HepG2 (cell line): ENCODE measurements at regions not wholly inside any gene's neighbourhood (a gene's known extent, or its start where the extent isn't known, plus 50 kb on each side); places are given as distances from the start of the nearest gene placed in this dataset.

Experiments
- AGO2 ChIP-seq: fragments of 200-400 bp; formaldehyde crosslinking; optimal IDR thresholded peaks from 2 replicates; pipeline ENCODE3; 2017; ENCODE audit warnings: mild to moderate bottlenecking, low read depth, low read length, moderate library complexity
- ARID4A ChIP-seq: sonication (generic); formaldehyde crosslinking; IDR thresholded peaks from 2 replicates; pipeline ENCODE4 v1.5.0; 2020; ENCODE audit warnings: mild to moderate bottlenecking, missing genetic modification reagents, borderline replicate concordance
- CREM ChIP-seq, 2 experiments: sonication (generic) in 1 of 2; formaldehyde crosslinking in 1 of 2; IDR thresholded peaks; 2 replicates each; pipeline versions ENCODE4 v1.4.0 to v1.6.1; 2016 to 2020; ENCODE audit warnings: antibody characterized with exemption in 1 of 2, mild to moderate bottlenecking in 1 of 2, missing genetic modification reagents in 1 of 2
- CTCF ChIP-seq: sonication (generic); formaldehyde crosslinking; IDR thresholded peaks from 2 replicates; pipeline ENCODE4 v1.5.0; 2020; ENCODE audit warnings: mild to moderate bottlenecking, missing genetic modification reagents, moderate library complexity
- E2F2 ChIP-seq: sonication (generic); formaldehyde crosslinking; IDR thresholded peaks from 2 replicates; pipeline ENCODE4 v1.4.0; 2020; ENCODE audit warnings: missing genetic modification reagents, borderline replicate concordance
- GATA4 ChIP-seq: sonication (generic); IDR thresholded peaks from 2 replicates; pipeline ENCODE4 v1.6.1; 2016; ENCODE audit warnings: antibody characterized with exemption, low read depth, borderline replicate concordance
- HMGA1 ChIP-seq: sonication (generic); formaldehyde crosslinking; conservative IDR thresholded peaks from 2 replicates; pipeline ENCODE4 v1.4.0; 2020; ENCODE audit warnings: missing genetic modification reagents
- KAT2B ChIP-seq: fragments of 150-350 bp; IDR thresholded peaks from 2 replicates; pipeline ENCODE4 v1.6.1; 2014; ENCODE audit warnings: low read depth, low read length, borderline replicate concordance
- KLF11 ChIP-seq: IDR thresholded peaks from 2 replicates; pipeline ENCODE4 v1.6.1; 2016; ENCODE audit warnings: missing compliant biosample characterization
- KLF6 ChIP-seq: IDR thresholded peaks from 2 replicates; pipeline ENCODE4 v1.8.0; 2016; ENCODE audit warnings: missing biosample characterization, missing genetic modification reagents
- MEIS1 ChIP-seq: sonication (generic); formaldehyde crosslinking; IDR thresholded peaks from 2 replicates; pipeline ENCODE4 v1.9.0; 2021; ENCODE audit warnings: mild to moderate bottlenecking, missing genetic modification reagents, moderate library complexity, borderline replicate concordance
- NONO ChIP-seq, 2 experiments: fragments of 450-650 bp in 1 of 2; sonication (generic) in 1 of 2; formaldehyde crosslinking in 1 of 2; IDR thresholded peaks in 1 of 2; conservative IDR thresholded peaks in 1 of 2; 2 replicates each; pipeline versions ENCODE4 v1.6.1 to v1.8.0; 2017 to 2022; ENCODE audit warnings: mild to moderate bottlenecking in 1 of 2, missing genetic modification reagents in 1 of 2, moderate library complexity in 1 of 2
- POLR2A ChIP-seq, 2 experiments: IDR thresholded peaks; 2 replicates each; pipeline ENCODE4 v1.6.1; 2011; ENCODE audit warnings: low read depth in 2 of 2, low read length in 2 of 2, mild to moderate bottlenecking in 1 of 2, moderate library complexity in 1 of 2; ENCODE audit not compliant: insufficient read depth in 1 of 2
- XRCC5 ChIP-seq: fragments of 200-400 bp; formaldehyde crosslinking; optimal IDR thresholded peaks from 2 replicates; pipeline ENCODE3; 2017; ENCODE audit warnings: mild to moderate bottlenecking, low read length
- ZBTB39 ChIP-seq: sonication (generic); formaldehyde crosslinking; IDR thresholded peaks from 2 replicates; pipeline ENCODE4 v1.5.0; 2020; ENCODE audit warnings: missing genetic modification reagents
- ZBTB7A ChIP-seq: sonication (generic); formaldehyde crosslinking; IDR thresholded peaks from 2 replicates; pipeline ENCODE4 v1.8.0; 2022; ENCODE audit warnings: mild to moderate bottlenecking, missing genetic modification reagents
- ZNF260 ChIP-seq: sonication (generic); formaldehyde crosslinking; IDR thresholded peaks from 2 replicates; pipeline ENCODE4 v1.4.0; 2020; ENCODE audit warnings: missing genetic modification reagents, low read depth, mild to moderate bottlenecking, borderline replicate concordance
- ZNF652 ChIP-seq: IDR thresholded peaks from 2 replicates; pipeline ENCODE4 v1.6.1; 2016; ENCODE audit warnings: low read depth, borderline replicate concordance
- ZNF660 ChIP-seq: sonication (generic); formaldehyde crosslinking; IDR thresholded peaks from 2 replicates; pipeline ENCODE4 v1.5.1; 2020; ENCODE audit warnings: mild to moderate bottlenecking, low read depth, missing genetic modification reagents, borderline replicate concordance
- ZNF737 ChIP-seq: sonication (generic); formaldehyde crosslinking; IDR thresholded peaks from 2 replicates; pipeline ENCODE4 v1.5.0; 2020; ENCODE audit warnings: missing genetic modification reagents, mild to moderate bottlenecking, borderline replicate concordance
- ZNF790 ChIP-seq: sonication (generic); formaldehyde crosslinking; IDR thresholded peaks from 2 replicates; pipeline ENCODE4 v1.8.0; 2022; ENCODE audit warnings: missing genetic modification reagents, mild to moderate bottlenecking, borderline replicate concordance

GRCh38 chr14:35213869-35214387, 78.3 kb upstream of the PSMA6 start (continued):
- TF ChIP-seq XRCC5 (no peak), CTCF (CRISPR knock-in tag) (no peak), ZNF790 (CRISPR knock-in tag) (no peak), HMGA1 (CRISPR knock-in tag) (no peak), NONO (IDR thresholded peaks at IDR 0.05) (no peak), NONO (CRISPR knock-in tag; conservative IDR thresholded peaks at IDR 0.05) (no peak), KAT2B (no peak), ZBTB7A (CRISPR knock-in tag) (no peak), ARID4A (no peak), ZBTB39 (CRISPR knock-in tag) (no peak), MEIS1 (CRISPR knock-in tag) (0 out of 2 replicates have a peak, but pooled peaks have one; percentile 40), CREM (IDR thresholded peaks at IDR 0.05) (peak; percentile 36; the same call in 1 of the 2 replicates), CREM (CRISPR knock-in tag; IDR thresholded peaks at IDR 0.05) (no peak), E2F2 (CRISPR knock-in tag) (no peak), ZNF260 (CRISPR knock-in tag) (no peak), AGO2 (no peak), KLF6 (CRISPR knock-in tag) (no peak), ZNF737 (CRISPR knock-in tag) (no peak), POLR2A (IDR thresholded peaks at IDR 0.05; ENCODE audit: insufficient read depth in 1 of 2, low read depth in 2 of 2, low read length in 2 of 2) (no peak), ZNF660 (CRISPR knock-in tag) (no peak), ZNF652 (no peak), GATA4 (no peak), KLF11 (no peak)
